GM12878 (cell line): ENCODE measurements at regions not wholly inside any gene's neighbourhood (a gene's known extent, or its start where the extent isn't known, plus 50 kb on each side); places are given as distances from the start of the nearest gene placed in this dataset.

Experiments
- ATAC-seq: fragments of 200-7000 bp; cut with Tn5 transposase; 3 replicates; pipeline ENCODE4 v1.9.1; 2020; ENCODE audit warnings: mild to moderate bottlenecking, moderate library complexity
- BruUV-seq: library from RNA; stranded (reverse); fragments of 400-500 nt; replicated peaks from 2 replicates; lab custom pipeline; 2021; lab: Mats Ljungman, UMichigan
- CTCF ChIA-PET: fragments of 300-600 bp; sonication (Branson Sonifier 250); formaldehyde crosslinking; extraction: SDS; loops from one replicate; lab custom pipeline; 2021; ENCODE audit warnings: inconsistent platforms; lab: Yijun Ruan, JAX
- POLR2A ChIA-PET: fragments of 350-600 bp; formaldehyde crosslinking; extraction: SDS; loops from one replicate; lab custom pipeline; 2021; ENCODE audit warnings: inconsistent platforms; lab: Charles Lee
- RAD21 ChIA-PET: fragments of 300-600 bp; sonication (Branson Sonifier 250); formaldehyde crosslinking; loops from one replicate; lab custom pipeline; 2023; ENCODE audit warnings: antibody characterized with exemption; ENCODE audit not compliant: unreplicated experiment; lab: Charles Lee
- SMC1A ChIA-PET: fragments of 300-600 bp; sonication (Branson Sonifier 250); formaldehyde crosslinking; loops from one replicate; lab custom pipeline; 2023; ENCODE audit not compliant: unreplicated experiment, uncharacterized antibody; lab: Charles Lee
- DNase-seq: peaks from one replicate; pipeline ENCODE4 v3.0.0-alpha.2; 2011; ENCODE audit warnings: low read depth, low spot score
- FAIRE-seq: peaks from 3 replicates; lab custom pipeline; 2011; peaks lifted over from hg19 to GRCh38; lab: Jason Lieb, UNC
- H2AFZ ChIP-seq: 2 replicates; pipeline ENCODE4 v1.6.0; 2011; ENCODE audit warnings: low read depth, low read length, control low read depth; ENCODE audit not compliant: control insufficient read depth
- H3K27ac ChIP-seq: 2 replicates; pipeline ENCODE4 v1.5.1; 2011; ENCODE audit warnings: control low read depth; ENCODE audit not compliant: control insufficient read depth, insufficient read depth
- H3K27me3 ChIP-seq, 2 experiments: replicated peaks in 1 of 2; 2 replicates each; pipeline versions ENCODE4 v1.6.0 to v1.6.1; 2011; ENCODE audit warnings: low read length in 1 of 2; ENCODE audit not compliant: control insufficient read depth in 2 of 2, insufficient read depth in 2 of 2
- H3K36me3 ChIP-seq, 2 experiments: 2 replicates each; pipeline ENCODE4 v1.5.1; 2011; ENCODE audit warnings: low read length in 1 of 2; ENCODE audit not compliant: control insufficient read depth in 2 of 2, insufficient read depth in 2 of 2
- H3K4me1 ChIP-seq: 2 replicates; pipeline ENCODE4 v1.6.1; 2011; ENCODE audit warnings: mild to moderate bottlenecking, low read length, moderate library complexity, mixed read lengths; ENCODE audit not compliant: control insufficient read depth, insufficient read depth
- H3K4me2 ChIP-seq: 2 replicates; pipeline ENCODE4 v1.6.0; 2011; ENCODE audit warnings: control low read depth; ENCODE audit not compliant: control insufficient read depth, insufficient read depth
- H3K4me3 ChIP-seq: fragments of 200-600 bp; sonication (generic); 2 replicates; pipeline ENCODE4 v1.5.1; 2016
- H3K79me2 ChIP-seq: 2 replicates; pipeline ENCODE4 v1.6.0; 2011; ENCODE audit warnings: low read length; ENCODE audit not compliant: control insufficient read depth, insufficient read depth
- H3K9ac ChIP-seq: 2 replicates; pipeline ENCODE4 v1.8.0; 2011; ENCODE audit warnings: low read length, control low read depth, mixed read lengths; ENCODE audit not compliant: control insufficient read depth, insufficient read depth
- H3K9me3 ChIP-seq: replicated peaks from 3 replicates; pipeline ENCODE4 v1.5.1; 2011; ENCODE audit warnings: mild to moderate bottlenecking, low read length; ENCODE audit not compliant: control insufficient read depth, insufficient read depth
- H4K20me1 ChIP-seq: 2 replicates; pipeline ENCODE4 v1.6.0; 2011; ENCODE audit not compliant: control insufficient read depth, insufficient read depth
- FOS ChIP-seq: IDR thresholded peaks from 3 replicates; pipeline ENCODE4 v1.6.1; 2011; ENCODE audit warnings: borderline replicate concordance; ENCODE audit not compliant: insufficient read length; ENCODE audit errors: extremely low read depth
- MTA2 ChIP-seq: fragments of 450-650 bp; IDR thresholded peaks from 2 replicates; pipeline ENCODE4 v1.6.1; 2016; ENCODE audit warnings: low read depth, mild to moderate bottlenecking, moderate library complexity
- NBN ChIP-seq: fragments of 450-650 bp; IDR thresholded peaks from 2 replicates; pipeline ENCODE4 v1.6.1; 2016
- NKRF ChIP-seq: fragments of 450-650 bp; conservative IDR thresholded peaks from 2 replicates; pipeline ENCODE4 v1.6.1; 2017; ENCODE audit warnings: mild to moderate bottlenecking, moderate library complexity
- POLR2A ChIP-seq: IDR thresholded peaks from 2 replicates; pipeline ENCODE4 v1.6.1; 2011; ENCODE audit warnings: low read depth, mild to moderate bottlenecking, low read length
- PRDM15 ChIP-seq: fragments of 450-650 bp; formaldehyde crosslinking; IDR thresholded peaks from 2 replicates; pipeline ENCODE4 v1.4.0; 2020; ENCODE audit warnings: mild to moderate bottlenecking, moderate library complexity
- RB1 ChIP-seq: fragments of 450-650 bp; formaldehyde crosslinking; IDR thresholded peaks from 2 replicates; pipeline ENCODE4 v1.6.1; 2017; ENCODE audit warnings: mild to moderate bottlenecking, borderline replicate concordance
- ZNF274 ChIP-seq: IDR thresholded peaks from one replicate; pipeline ENCODE4 v1.8.0; 2011; ENCODE audit not compliant: insufficient read length, insufficient read depth
- WGBS: methylation state at CpG from one replicate; pipeline ENCODE4 v1.1.6; 2016; ENCODE audit warnings: low lambda C conversion rate; ENCODE audit not compliant: insufficient replicate concordance, insufficient coverage; ENCODE audit errors: missing lambda C conversion rate; 5-methylcytosine and 5-hydroxymethylcytosine counted together
- in situ Hi-C: fragments of 300-500 bp; cut with MboI; formaldehyde crosslinking; loops from 9 replicates; pipeline ENCODE4 v1.14.3; 2018; ENCODE audit warnings: mixed read lengths
- intact Hi-C: fragments of 100-400 bp; cut with micrococcal nuclease; formaldehyde crosslinking; loops from one replicate; pipeline ENCODE4 v1.14.2; 2022; ENCODE audit not compliant: unreplicated experiment
- TF ChIP-seq, protein P1 (sequence below): fragments of 450-650 bp; IDR thresholded peaks from 2 replicates; pipeline ENCODE4 v1.6.1; 2016; ENCODE audit warnings: mild to moderate bottlenecking, moderate library complexity, borderline replicate concordance

DNA sequence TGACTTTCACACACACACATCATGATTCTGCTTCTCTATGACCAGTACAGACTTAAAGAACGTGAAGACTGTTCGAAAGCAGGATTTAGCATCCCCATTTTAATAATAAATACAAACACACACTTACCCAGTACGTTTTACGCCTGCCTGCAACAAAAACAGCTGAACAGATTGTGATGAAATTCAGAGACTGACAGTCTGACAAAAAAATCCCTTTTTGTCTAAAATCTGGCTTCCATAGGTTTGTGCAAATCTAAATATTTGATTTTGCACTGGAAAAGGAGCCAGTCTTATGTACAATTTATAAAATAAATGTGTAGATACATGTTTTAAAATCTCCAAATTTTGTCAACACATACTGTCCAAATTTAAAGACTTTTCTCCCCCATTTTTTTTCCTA is 630.7 kb downstream of the ZEB2 start:
- intact Hi-C loops = no loop called here
- WGBS = 39% methylated on average over 4 of the region's 4 CpGs
- TF ChIP-seq FOS (no peak), NKRF (no peak)
- TF ChIP-seq, all 136 proteins: peak for 0

GRCh38 chr2:143885461-143885860 is 634.5 kb downstream of the ZEB2 start:
- in situ Hi-C loops = no loop called here
- no peak overlapping the region for H3K27ac ChIP-seq
- H3K4me1 ChIP-seq = no peaks in the 10 kb centered on the region
- ATAC-seq (no peak), FAIRE-seq (no peak), DNase-seq (no peak)
- CTCF ChIA-PET = no interaction called here
- BruUV-seq = no TSS peak
- H4K20me1 ChIP-seq = no peaks in the 10 kb centered on the region
- H3K9ac ChIP-seq = no peak overlapping the region
- RAD21 ChIA-PET = no interaction called here
- H2AFZ ChIP-seq = no peak overlapping the region
- H3K4me2 ChIP-seq = no peak overlapping the region
- SMC1A ChIA-PET = no interaction called here
- H3K79me2 ChIP-seq = no peaks in the 10 kb centered on the region
- intact Hi-C loops = no loop called here
- POLR2A ChIA-PET = no interaction called here
- 23% methylated on average over 3 of the region's 3 CpGs for WGBS
- H3K36me3 ChIP-seq = no peaks in the 10 kb centered on the region
- H3K27me3 ChIP-seq = no peaks in the 10 kb centered on the region; a peak in 1 of 4 replicates
- no peaks in the 10 kb centered on the region for H3K9me3 ChIP-seq
- H3K4me3 ChIP-seq = no peak overlapping the region
- TF ChIP-seq MTA2 (no peak), PRDM15 (CRISPR knock-in tag) (no peak), NBN (no peak), RB1 (no peak), POLR2A (no peak), ZNF274 (no peak)
- TF ChIP-seq, protein P1, sequence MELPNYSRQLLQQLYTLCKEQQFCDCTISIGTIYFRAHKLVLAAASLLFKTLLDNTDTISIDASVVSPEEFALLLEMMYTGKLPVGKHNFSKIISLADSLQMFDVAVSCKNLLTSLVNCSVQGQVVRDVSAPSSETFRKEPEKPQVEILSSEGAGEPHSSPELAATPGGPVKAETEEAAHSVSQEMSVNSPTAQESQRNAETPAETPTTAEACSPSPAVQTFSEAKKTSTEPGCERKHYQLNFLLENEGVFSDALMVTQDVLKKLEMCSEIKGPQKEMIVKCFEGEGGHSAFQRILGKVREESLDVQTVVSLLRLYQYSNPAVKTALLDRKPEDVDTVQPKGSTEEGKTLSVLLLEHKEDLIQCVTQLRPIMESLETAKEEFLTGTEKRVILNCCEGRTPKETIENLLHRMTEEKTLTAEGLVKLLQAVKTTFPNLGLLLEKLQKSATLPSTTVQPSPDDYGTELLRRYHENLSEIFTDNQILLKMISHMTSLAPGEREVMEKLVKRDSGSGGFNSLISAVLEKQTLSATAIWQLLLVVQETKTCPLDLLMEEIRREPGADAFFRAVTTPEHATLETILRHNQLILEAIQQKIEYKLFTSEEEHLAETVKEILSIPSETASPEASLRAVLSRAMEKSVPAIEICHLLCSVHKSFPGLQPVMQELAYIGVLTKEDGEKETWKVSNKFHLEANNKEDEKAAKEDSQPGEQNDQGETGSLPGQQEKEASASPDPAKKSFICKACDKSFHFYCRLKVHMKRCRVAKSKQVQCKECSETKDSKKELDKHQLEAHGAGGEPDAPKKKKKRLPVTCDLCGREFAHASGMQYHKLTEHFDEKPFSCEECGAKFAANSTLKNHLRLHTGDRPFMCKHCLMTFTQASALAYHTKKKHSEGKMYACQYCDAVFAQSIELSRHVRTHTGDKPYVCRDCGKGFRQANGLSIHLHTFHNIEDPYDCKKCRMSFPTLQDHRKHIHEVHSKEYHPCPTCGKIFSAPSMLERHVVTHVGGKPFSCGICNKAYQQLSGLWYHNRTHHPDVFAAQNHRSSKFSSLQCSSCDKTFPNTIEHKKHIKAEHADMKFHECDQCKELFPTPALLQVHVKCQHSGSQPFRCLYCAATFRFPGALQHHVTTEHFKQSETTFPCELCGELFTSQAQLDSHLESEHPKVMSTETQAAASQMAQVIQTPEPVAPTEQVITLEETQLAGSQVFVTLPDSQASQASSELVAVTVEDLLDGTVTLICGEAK = no peak

More for the DNA sequence above, 630.7 kb downstream of the ZEB2 start:
- no peaks in the 10 kb centered on the region for H3K79me2 ChIP-seq
- H3K27me3 ChIP-seq = no peaks in the 10 kb centered on the region
- no TSS peak for BruUV-seq
- ChIA-PET RAD21 (no interaction called here), CTCF (no interaction called here), POLR2A (no interaction called here), SMC1A (no interaction called here)
- H2AFZ ChIP-seq = no peak overlapping the region
- FAIRE-seq = no peak
- no peaks in the 10 kb centered on the region for H3K36me3 ChIP-seq
- no peak for ATAC-seq
- H3K9ac ChIP-seq = no peak overlapping the region
- no peaks in the 10 kb centered on the region for H3K9me3 ChIP-seq
- in situ Hi-C loops = no loop called here
- H3K4me1 ChIP-seq = no peaks in the 10 kb centered on the region
- H3K27ac ChIP-seq = no peak overlapping the region
- DNase-seq = no peak
- H3K4me2 ChIP-seq = no peak overlapping the region
- H3K4me3 ChIP-seq = no peak overlapping the region
- no peaks in the 10 kb centered on the region for H4K20me1 ChIP-seq
